Activated CD4-positive, alpha-beta T cell treated with anti-CD3 and anti-CD28 coated beads, Interleukin-2, amount 10 ng/mL, durations not matched to agents 7 days and 5 days (primary cell): ENCODE measurements at regions not wholly inside any gene's neighbourhood (a gene's known extent, or its start where the extent isn't known, plus 50 kb on each side); places are given as distances from the start of the nearest gene placed in this dataset.

Source experiments
- CTCF ChIA-PET: fragments of 350-600 bp; sonication (Branson Sonifier 250); formaldehyde crosslinking; loops from one replicate; lab custom pipeline; 2021; ENCODE audit warnings: antibody characterized with exemption; lab: Charles Lee
- POLR2A ChIA-PET: fragments of 350-600 bp; sonication (Branson Sonifier 250); formaldehyde crosslinking; loops from one replicate; lab custom pipeline; 2021; ENCODE audit warnings: antibody characterized with exemption; lab: Charles Lee
- DNase-seq: peaks from one replicate; pipeline ENCODE4 v3.0.0-alpha.2; 2020
- H3K27ac Mint-ChIP-seq: one replicate; pipeline ENCODE4 v1.8.0; 2021; ENCODE audit warnings: mild to moderate bottlenecking, moderate library complexity, mixed read lengths
- H3K27me3 Mint-ChIP-seq: one replicate; pipeline ENCODE4 v1.8.0; 2021; ENCODE audit warnings: mixed read lengths
- H3K36me3 Mint-ChIP-seq: one replicate; pipeline ENCODE4 v1.8.0; 2021; ENCODE audit warnings: low read depth, mixed read lengths
- H3K4me1 Mint-ChIP-seq: one replicate; pipeline ENCODE4 v1.8.0; 2021; ENCODE audit warnings: mixed read lengths
- H3K4me3 Mint-ChIP-seq: one replicate; pipeline ENCODE4 v1.8.0; 2021; ENCODE audit warnings: mild to moderate bottlenecking, moderate library complexity, mixed read lengths
- H3K9me3 Mint-ChIP-seq: one replicate; pipeline ENCODE4 v1.8.0; 2021; ENCODE audit warnings: mixed read lengths

- no peak for DNase-seq
- Mint-ChIP-seq H3K27me3 (peaks cover 4% of the 10 kb centered on the region), H3K36me3 (no peaks in the 10 kb centered on the region), H3K27ac (no peak overlapping the region), H3K4me3 (no peak overlapping the region), H3K9me3 (no peaks in the 10 kb centered on the region), H3K4me1 (no peaks in the 10 kb centered on the region)
- ChIA-PET POLR2A (no interaction called here), CTCF (no interaction called here)
Observed at GRCh38 chr4:138727731-138728130, 287.9 kb upstream of the NOCT start.

GRCh38 chr4:138724530-138724929 lies 291.1 kb upstream of the NOCT start:
- no peak overlapping the region for H3K27ac Mint-ChIP-seq
- POLR2A ChIA-PET: no interaction called here
- no peaks in the 10 kb centered on the region for H3K9me3 Mint-ChIP-seq
- CTCF ChIA-PET: no interaction called here
- no peak for DNase-seq
- no peak overlapping the region for H3K4me3 Mint-ChIP-seq
- no peaks in the 10 kb centered on the region for H3K4me1 Mint-ChIP-seq
- no peaks in the 10 kb centered on the region for H3K36me3 Mint-ChIP-seq
- H3K27me3 Mint-ChIP-seq: peaks cover 4% of the 10 kb centered on the region

GRCh38 chr4:138716559-138717335 lies 298.8 kb upstream of the NOCT start:
- H3K4me1 Mint-ChIP-seq: no peaks in the 10 kb centered on the region
- H3K36me3 Mint-ChIP-seq: no peaks in the 10 kb centered on the region
- H3K4me3 Mint-ChIP-seq: no peak overlapping the region
- H3K9me3 Mint-ChIP-seq: no peaks in the 10 kb centered on the region
- no peak for DNase-seq
- ChIA-PET POLR2A (no interaction called here), CTCF (no interaction called here)
- no peaks in the 10 kb centered on the region for H3K27me3 Mint-ChIP-seq
- H3K27ac Mint-ChIP-seq: no peak overlapping the region

GRCh38 chr4:138710297-138710696 lies 305.3 kb upstream of the NOCT start:
- ChIA-PET POLR2A (interaction anchor here (0.7 kb wide), 1 partner anchor 89 kb away, joined by 3 read pairs; no protein-coding TSS in a partner anchor), CTCF (no interaction called here)
- Mint-ChIP-seq H3K27ac (no peak overlapping the region), H3K4me1 (no peaks in the 10 kb centered on the region), H3K4me3 (no peak overlapping the region), H3K36me3 (no peaks in the 10 kb centered on the region), H3K9me3 (no peaks in the 10 kb centered on the region), H3K27me3 (no peaks in the 10 kb centered on the region)
- no peak for DNase-seq

GRCh38 chr4:138709859-138710258 lies 305.7 kb upstream of the NOCT start:
- CTCF ChIA-PET: no interaction called here
- Mint-ChIP-seq H3K27ac (no peak overlapping the region), H3K4me1 (no peaks in the 10 kb centered on the region), H3K9me3 (no peaks in the 10 kb centered on the region), H3K4me3 (no peak overlapping the region), H3K36me3 (no peaks in the 10 kb centered on the region), H3K27me3 (no peaks in the 10 kb centered on the region)
- DNase-seq: no peak
- POLR2A ChIA-PET: no interaction called here

- Mint-ChIP-seq H3K36me3 (no peaks in the 10 kb centered on the region), H3K4me3 (no peak overlapping the region), H3K4me1 (no peaks in the 10 kb centered on the region), H3K27ac (no peak overlapping the region), H3K27me3 (no peaks in the 10 kb centered on the region), H3K9me3 (no peaks in the 10 kb centered on the region)
- ChIA-PET CTCF (no interaction called here), POLR2A (no interaction called here)
- DNase-seq: no peak
Observed at GRCh38 chr4:138707746-138708677, 307.6 kb upstream of the NOCT start.

- no peak overlapping the region for H3K27ac Mint-ChIP-seq
- no peaks in the 10 kb centered on the region for H3K9me3 Mint-ChIP-seq
- no peak overlapping the region for H3K4me3 Mint-ChIP-seq
- no peaks in the 10 kb centered on the region for H3K27me3 Mint-ChIP-seq
- DNase-seq: no peak
- H3K36me3 Mint-ChIP-seq: no peaks in the 10 kb centered on the region
- ChIA-PET POLR2A (no interaction called here), CTCF (no interaction called here)
- H3K4me1 Mint-ChIP-seq: no peaks in the 10 kb centered on the region
Observed at GRCh38 chr4:138706201-138706600, 309.4 kb upstream of the NOCT start.

- DNase-seq: no peak
- no peak overlapping the region for H3K27ac Mint-ChIP-seq
- no peaks in the 10 kb centered on the region for H3K36me3 Mint-ChIP-seq
- no peaks in the 10 kb centered on the region for H3K27me3 Mint-ChIP-seq
- no peaks in the 10 kb centered on the region for H3K4me1 Mint-ChIP-seq
- H3K9me3 Mint-ChIP-seq: no peaks in the 10 kb centered on the region
- POLR2A ChIA-PET: no interaction called here
- H3K4me3 Mint-ChIP-seq: no peak overlapping the region
- CTCF ChIA-PET: no interaction called here
Observed at GRCh38 chr4:138702190-138702824, 313.3 kb upstream of the NOCT start.

GRCh38 chr4:138698641-138699040 lies 316.9 kb upstream of the NOCT start:
- ChIA-PET CTCF (no interaction called here), POLR2A (no interaction called here)
- no peaks in the 10 kb centered on the region for H3K36me3 Mint-ChIP-seq
- H3K4me3 Mint-ChIP-seq: no peak overlapping the region
- H3K9me3 Mint-ChIP-seq: no peaks in the 10 kb centered on the region
- H3K27ac Mint-ChIP-seq: no peak overlapping the region
- no peaks in the 10 kb centered on the region for H3K27me3 Mint-ChIP-seq
- H3K4me1 Mint-ChIP-seq: no peaks in the 10 kb centered on the region
- no peak for DNase-seq

GRCh38 chr4:138697851-138698250 lies 317.7 kb upstream of the NOCT start:
- no peak overlapping the region for H3K4me3 Mint-ChIP-seq
- POLR2A ChIA-PET: no interaction called here
- no peaks in the 10 kb centered on the region for H3K36me3 Mint-ChIP-seq
- CTCF ChIA-PET: no interaction called here
- DNase-seq: no peak
- H3K27me3 Mint-ChIP-seq: no peaks in the 10 kb centered on the region
- H3K27ac Mint-ChIP-seq: no peak overlapping the region
- H3K4me1 Mint-ChIP-seq: no peaks in the 10 kb centered on the region
- no peaks in the 10 kb centered on the region for H3K9me3 Mint-ChIP-seq

GRCh38 chr4:138696771-138697170 lies 318.8 kb upstream of the NOCT start:
- no peak for DNase-seq
- ChIA-PET POLR2A (no interaction called here), CTCF (interaction anchor here (0.6 kb wide), 1 partner anchor 637 kb away, joined by 3 read pairs; no protein-coding TSS in a partner anchor)
- Mint-ChIP-seq H3K27ac (no peak overlapping the region), H3K36me3 (no peaks in the 10 kb centered on the region), H3K27me3 (no peaks in the 10 kb centered on the region), H3K4me3 (no peak overlapping the region), H3K4me1 (no peaks in the 10 kb centered on the region), H3K9me3 (no peaks in the 10 kb centered on the region)

GRCh38 chr4:138696058-138696457 lies 319.5 kb upstream of the NOCT start:
- POLR2A ChIA-PET: no interaction called here
- DNase-seq: no peak
- CTCF ChIA-PET: no interaction called here
- Mint-ChIP-seq H3K4me3 (no peak overlapping the region), H3K27ac (no peak overlapping the region), H3K9me3 (no peaks in the 10 kb centered on the region), H3K4me1 (no peaks in the 10 kb centered on the region), H3K27me3 (no peaks in the 10 kb centered on the region), H3K36me3 (no peaks in the 10 kb centered on the region)

- H3K4me1 Mint-ChIP-seq: no peaks in the 10 kb centered on the region
- H3K9me3 Mint-ChIP-seq: no peaks in the 10 kb centered on the region
- ChIA-PET POLR2A (no interaction called here), CTCF (no interaction called here)
- DNase-seq: no peak
- no peak overlapping the region for H3K4me3 Mint-ChIP-seq
- H3K36me3 Mint-ChIP-seq: no peaks in the 10 kb centered on the region
- no peak overlapping the region for H3K27ac Mint-ChIP-seq
- no peaks in the 10 kb centered on the region for H3K27me3 Mint-ChIP-seq
Observed at GRCh38 chr4:138693526-138693925, 322.1 kb upstream of the NOCT start.
